HG03378 (cell line): ENCODE measurements at regions not wholly inside any gene's neighbourhood (a gene's known extent, or its start where the extent isn't known, plus 50 kb on each side); places are given as distances from the start of the nearest gene placed in this dataset.

Experiments
- ATAC-seq: cut with Tn5 transposase; IDR thresholded peaks from one replicate; pipeline ENCODE4 v1.9.1; 2021; ENCODE audit warnings: mild to moderate bottlenecking, moderate library complexity; ENCODE audit not compliant: unreplicated experiment

DNA sequence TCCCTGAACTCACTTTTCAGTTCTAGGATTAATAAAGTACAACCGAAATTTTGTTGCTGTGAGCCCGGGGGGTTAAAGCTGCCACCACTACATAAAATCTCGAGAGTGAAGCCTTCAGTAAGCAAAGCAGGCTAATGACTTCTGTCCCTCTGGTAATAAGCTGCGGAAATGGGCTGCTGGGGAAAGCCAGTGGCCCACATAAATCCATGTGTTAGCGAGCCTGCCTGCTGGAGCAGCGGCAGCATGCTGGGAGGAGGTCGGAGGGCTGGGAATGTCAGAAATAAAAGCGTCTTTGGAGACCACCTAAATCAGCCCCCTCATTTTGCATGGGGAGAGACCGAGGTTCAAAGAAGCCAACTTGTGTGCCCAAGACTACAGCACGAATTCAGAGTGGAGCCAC, 371.7 kb downstream of the TNS1 start:
- no peak for ATAC-seq

DNA sequence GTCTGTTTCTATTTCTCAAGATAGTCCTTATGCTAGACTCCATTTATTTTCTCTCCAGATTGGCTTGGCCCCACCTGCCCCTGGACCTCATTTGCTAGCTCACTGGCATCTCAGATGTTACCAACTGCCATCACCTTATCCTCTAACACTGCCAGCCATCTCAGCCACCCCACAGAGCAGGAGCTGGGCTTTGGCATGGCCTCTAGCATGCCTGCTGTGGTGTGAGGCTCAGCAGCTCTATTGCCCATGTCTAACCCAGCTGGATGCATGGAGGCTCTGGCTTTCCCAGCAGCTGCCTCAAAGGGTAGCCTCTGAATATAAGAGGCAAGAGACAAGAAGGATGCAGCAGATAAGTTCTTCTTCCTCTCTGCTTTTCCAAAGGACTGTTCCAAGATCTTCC, 373.4 kb downstream of the TNS1 start:
- ATAC-seq: no peak

DNA sequence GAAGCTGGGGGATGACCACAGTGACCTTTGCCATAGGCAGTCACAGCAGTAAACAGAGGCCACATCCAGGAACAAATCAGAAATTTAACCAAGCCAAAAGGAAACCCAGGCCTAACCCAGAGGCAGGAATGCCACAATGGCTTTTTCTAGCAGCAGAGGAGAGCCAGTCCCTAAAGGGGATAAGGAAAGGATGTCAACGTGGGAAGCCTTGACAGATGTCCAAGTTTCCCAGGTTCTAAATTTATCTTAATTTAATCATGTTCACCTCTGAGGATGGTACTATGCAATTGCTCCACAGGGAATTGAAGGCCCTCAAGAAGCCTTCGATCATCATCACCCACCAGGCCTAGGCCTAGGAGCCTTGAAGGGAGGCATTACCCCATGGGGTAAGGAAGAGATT, 374.7 kb downstream of the TNS1 start:
- no peak for ATAC-seq

DNA sequence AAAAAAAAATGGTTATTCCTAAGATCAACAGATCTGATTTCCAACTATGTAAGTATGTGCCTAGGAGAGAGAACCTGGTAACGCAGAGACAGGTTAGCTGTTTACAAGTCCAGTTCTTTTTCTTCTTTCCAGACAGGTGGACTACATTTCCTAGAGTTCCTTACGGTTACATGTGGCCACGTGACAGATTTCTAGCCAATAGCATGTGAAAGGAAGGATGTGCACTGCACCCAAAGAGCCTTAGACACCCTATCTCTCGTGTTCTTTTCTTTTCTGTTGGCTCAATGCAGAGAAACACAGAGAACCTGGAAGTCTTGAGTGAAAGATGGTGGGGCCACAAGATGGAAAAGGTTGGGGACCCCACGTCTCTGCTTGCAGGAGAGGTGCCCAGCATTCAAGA, 375.9 kb downstream of the TNS1 start:
- ATAC-seq: no peak

DNA sequence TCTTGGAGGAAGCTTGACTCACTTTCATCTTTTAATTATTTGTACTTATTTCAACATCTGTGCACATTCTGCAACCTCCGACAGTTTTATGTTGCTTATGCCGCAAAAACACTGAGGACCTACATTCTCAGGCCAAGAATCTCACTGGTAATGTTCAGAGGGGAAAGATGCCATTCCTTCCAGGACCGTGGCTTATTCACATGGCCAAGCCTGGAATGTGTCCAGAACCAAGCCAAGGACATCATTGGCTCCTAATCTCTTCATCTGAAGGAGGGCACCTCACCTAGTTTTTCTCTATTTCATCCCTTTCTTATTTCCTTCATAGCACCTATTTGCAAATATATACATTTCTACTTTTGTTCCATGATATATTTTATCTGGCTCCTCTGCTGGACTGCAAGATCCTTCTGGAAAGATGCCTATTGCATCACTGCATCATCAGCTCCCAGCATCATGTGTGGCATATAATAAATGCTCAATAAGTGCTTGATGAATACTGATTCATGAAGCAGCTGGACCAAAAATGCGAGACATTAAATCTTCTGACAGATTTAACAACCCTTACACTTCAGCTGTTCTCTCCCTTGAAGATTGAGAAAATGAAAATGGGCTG, 377.1 kb downstream of the TNS1 start:
- no peak for ATAC-seq

DNA sequence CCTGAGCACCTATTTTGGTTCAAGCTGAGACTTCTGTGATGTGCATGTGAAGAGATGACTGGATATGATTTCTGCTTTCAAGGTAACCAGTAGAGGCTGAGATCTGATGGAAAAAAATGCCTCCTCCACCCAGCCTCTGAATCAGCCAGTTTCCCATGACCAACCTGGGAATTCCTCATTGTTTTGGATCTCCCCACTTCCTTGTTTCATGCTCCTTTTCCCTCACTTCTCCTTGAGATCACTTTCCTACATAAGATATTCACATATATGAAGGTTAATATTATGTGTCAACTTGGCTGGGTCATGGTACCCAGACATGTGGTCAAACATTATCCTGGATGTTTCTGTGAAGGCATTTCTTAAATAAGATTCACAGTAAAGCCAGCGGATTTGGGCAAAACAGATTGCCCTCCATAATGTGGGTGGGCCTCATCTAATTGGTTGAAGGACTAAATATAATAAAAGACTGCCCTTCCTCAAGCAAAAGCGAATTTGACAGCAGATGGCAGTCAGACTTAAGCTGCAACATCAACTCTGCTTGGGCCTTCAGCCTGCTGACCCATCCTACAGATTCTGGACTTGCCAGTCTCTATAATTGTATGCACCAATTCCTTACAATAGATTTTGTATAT, 379.4 kb downstream of the TNS1 start:
- ATAC-seq: no peak

DNA sequence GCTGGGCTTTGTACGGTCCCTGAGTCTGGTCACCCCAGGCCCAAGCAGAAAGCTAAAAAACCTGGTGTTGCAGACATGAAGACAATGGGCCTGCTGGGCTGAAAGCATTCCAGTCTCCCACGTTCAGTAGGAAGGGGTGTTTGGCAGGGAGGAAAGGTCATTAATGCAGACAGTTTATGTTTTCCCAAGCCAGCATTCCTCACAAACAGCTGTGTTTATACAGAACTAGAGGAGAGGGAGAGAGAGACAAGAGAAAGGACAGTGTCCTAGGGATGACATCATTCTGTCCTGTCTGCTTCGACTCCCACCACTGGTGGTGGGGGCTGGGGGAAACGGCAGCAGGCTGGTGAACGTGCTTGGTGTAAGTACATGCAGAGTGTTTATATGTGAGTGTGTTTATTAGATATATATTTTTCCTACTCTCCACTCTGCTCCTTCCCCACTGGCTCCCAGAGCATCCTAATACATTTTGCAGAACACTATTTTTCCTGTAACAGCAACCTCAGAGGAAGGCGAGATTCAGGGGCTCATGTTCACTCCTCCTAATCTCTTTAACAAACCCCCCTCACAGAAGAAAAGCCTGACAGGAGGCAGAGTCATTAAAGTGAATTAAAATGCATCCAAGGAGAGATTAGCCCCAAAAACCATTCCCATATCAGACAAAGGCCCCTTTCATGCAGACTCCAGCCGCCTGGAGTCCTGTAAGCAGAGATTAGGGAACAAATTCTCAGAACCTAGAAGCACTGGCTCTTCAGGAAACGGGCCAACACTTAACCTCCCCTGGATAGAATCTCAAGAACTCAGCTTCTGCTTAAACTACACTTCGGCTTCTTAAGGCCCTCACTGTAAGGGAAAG, 380.4 kb downstream of the TNS1 start:
- no peak for ATAC-seq

DNA sequence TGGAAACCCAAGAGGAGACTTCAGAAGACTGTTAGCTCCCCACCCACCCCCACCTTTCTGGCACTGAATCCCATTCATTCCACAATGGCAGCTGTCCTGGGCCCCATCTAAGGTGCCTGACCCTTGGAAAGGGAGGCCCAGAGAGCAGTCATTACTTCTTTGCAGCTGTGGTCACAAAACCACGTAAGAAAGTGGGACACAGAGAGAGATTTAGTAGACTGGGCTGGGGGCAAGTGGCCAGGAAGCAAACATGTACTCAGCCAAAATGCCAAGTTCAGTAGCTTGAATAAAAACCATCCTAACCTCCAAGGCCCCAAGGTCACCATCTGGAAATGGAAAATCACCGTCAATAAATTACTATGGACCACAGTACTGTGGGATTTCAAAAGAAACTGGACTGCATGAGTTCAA, 381.4 kb downstream of the TNS1 start:
- ATAC-seq: no peak

DNA sequence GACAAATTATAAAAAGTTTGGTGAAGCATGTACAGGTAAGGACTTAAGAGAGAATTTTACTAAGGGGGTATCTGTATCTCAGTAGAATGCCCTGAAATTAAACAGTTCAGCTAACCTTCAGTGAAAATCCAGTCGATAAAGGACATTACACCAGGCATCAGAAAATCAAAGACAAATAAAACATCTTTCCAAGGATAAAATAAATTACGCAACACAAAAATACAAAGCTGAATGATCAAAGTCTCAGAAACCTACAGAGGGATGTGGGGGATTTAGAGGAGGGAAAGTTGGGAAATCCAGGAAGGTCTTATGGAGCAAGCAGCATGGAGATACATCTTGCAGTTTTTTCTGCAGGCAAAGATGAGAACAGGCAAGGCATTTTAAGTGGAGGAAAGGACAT, 384.1 kb downstream of the TNS1 start:
- no peak for ATAC-seq

DNA sequence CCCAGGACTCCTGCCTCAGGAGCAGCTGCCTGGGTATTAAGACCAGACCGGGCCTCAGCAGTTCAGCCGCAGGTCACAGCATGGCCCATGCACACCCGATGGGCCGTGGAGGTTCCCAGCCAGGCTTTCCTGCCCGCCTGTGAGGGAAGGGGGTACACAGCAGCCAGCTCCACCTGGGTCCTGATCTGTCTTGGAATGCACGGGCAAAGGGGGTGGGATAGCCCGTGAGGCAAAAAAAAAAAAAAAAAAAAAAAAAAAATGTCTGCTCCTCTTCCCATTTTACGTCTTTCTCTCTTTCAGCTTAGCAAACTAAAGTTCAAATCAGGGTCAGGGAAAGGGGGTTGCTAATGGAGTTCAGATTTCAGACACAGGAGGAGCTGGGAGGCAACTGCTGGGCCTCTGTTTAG, 385.2 kb downstream of the TNS1 start:
- ATAC-seq: no peak

DNA sequence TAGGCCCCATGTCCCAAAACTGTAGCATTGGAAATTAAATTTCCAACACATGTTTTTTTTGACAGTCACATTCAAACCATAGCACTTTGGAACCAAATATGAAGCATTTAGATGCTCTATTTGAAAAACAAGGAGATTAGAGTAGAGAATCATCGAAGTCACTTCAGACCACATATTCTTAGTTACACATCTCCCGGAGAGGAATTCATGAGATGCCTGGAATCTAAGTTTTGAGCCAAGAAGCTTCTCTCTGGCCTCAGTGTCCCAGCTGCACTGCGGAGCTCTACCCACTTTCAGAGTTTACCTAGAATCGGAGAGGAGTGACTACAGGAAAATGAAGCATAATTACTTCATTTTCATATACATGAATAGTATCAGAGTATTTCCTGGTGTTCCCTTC, 385.9 kb downstream of the TNS1 start:
- no peak for ATAC-seq

DNA sequence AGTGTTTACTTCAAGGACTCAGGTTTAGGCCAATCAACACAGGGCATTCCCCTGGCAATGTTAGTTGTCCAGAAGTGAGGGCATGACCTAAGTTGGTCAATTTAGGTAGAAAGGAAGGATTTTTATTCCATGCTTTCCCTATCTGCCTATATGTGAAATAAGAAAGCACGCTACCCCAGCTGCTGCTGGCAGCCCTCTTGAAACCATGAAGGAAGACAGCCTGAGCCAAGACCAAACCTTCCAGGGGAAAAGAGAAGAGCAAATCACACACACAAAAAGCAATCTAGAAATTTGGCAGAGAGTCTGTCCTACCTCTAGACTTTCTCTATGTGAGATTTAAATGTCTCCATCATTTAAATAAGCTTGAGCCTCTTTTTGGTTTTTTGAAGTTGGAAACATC, 387.6 kb downstream of the TNS1 start:
- no peak for ATAC-seq

DNA sequence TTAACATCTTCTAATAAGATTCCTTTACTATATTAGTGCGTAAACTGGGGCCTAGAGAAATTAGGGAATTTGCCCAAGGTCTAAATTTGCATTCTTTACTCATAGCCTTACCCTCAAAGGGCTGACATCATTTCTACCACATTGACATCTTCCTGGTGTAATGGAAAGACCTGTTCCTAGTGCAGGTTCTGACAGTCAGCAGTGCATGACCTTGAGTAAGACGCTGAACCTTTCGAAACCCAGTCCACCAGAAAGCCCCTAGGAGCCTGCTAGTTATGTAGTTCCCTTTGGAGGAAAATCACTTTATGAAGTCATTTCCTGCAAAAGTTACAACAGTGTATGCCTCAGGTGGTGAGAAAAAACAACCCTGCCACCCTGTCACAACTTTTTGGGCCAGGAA, 388.3 kb downstream of the TNS1 start:
- ATAC-seq: peak; percentile 63

DNA sequence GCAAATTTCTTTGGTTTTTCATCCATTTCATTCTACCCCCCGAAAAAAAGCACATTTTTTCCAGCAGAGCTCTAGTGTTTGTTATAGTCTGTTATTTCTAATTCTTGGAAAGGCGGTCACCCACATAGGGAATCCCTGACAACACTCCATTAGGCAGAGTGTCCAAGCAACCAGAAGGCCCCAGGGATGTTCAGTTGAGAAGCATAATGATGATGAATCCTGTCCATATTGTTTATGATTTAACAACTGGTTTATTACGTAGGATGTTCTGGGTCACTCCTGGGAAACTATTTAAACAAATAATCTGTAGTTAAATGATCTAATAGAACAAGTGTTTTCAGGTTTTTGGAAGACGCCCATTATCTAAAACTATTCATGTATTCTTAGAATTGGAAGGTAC, 388.7 kb downstream of the TNS1 start:
- ATAC-seq: no peak

DNA sequence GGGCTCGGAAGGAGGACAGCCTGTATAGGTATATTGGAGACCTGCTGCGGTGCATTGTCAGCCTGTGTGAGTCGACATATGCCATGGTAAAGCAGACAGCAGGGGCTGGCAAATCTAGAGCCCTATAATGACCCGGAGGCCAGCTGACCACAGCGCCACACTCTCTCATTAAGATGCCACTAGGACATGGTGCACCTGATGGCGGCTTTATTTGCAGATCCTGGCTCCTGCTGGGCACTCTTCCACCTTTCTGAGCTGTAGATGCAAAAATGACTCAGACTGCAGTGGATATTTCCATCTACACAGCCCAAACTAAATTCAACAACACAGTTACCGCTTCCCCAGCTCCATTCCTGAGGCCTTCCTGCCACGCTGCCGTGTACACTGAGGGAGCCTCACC, 389.9 kb downstream of the TNS1 start:
- ATAC-seq: no peak

DNA sequence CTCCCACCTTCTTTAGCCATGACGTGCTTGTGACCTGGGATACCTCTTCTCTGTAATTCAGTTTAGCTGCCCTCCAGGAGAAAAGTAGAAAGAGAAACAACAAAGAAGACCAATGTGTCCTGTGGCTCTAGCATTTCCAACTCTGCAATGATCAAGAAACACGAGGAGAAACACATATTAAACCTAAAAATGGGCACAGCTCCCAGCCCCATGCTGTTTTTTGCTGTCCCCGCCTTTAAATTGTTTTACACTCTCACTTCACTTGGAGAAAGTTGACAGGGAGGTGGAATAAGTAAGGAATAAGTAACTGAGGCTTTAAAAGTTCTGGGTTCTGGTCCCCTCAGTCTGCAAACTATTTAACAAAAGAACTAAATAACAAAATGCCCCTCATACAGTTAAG, 390.6 kb downstream of the TNS1 start:
- no peak for ATAC-seq

DNA sequence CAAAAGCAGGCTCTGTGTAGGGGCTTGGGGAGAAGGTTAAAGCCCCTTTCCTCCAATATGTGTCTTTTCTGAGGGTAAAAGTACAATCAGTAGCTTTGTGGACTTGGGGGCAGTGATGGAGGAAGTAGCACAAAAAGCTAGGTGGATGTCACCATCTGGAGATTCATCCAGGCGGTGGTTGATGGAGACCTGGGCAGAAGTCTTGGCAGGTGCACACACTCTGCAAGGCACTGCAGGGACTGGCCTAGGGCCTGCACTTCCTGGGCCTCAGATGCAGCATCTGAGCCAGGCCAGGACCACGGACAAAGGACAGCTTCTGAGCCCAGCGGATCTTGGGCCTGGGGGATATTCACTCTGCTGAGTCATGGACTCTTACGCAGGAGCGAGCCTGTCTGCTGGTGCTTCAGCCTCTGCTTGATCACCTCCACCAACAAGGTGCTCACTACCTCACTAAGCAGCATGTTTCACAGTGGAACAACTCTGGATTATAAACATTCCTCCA, 391.1 kb downstream of the TNS1 start:
- no peak for ATAC-seq

DNA sequence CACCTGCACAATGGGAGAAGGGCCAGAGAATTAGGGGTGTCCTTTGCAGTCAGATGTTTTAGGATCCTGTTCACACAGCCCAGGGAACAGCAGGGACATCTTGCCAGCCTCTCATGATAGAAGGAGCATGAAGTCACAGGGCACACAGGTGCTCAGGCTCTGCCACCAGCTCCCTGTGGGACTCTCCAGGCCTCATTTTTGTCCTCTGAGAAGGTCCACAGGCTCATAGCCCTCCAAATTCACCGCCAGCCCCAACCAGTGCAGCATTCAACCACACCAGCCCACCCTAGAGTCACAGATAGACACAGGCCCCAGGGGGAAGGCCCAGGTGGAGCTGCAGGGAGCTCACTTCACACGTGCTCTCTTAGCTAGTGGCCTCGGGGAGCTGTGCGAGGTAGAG, 391.7 kb downstream of the TNS1 start:
- no peak for ATAC-seq

DNA sequence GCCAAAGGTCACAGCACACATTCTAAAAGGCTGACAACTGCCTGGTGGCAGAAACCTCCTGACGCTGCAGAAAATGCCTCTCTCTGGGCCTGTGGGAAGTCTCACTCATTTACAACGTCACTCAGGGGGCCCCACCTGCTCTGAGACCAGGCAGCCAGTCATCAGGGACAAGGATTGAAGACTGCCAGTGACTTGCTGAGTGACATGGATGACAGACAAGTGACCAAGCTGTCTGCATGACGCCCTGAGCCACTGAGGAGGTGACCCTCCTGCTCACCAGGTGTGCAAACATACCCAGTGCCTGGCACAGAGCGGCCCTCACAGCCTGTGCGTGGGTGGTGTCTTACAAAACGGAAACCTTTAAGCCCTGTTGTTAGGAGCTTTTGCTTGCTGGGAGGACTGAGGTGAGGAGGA, 392.4 kb downstream of the TNS1 start:
- no peak for ATAC-seq

DNA sequence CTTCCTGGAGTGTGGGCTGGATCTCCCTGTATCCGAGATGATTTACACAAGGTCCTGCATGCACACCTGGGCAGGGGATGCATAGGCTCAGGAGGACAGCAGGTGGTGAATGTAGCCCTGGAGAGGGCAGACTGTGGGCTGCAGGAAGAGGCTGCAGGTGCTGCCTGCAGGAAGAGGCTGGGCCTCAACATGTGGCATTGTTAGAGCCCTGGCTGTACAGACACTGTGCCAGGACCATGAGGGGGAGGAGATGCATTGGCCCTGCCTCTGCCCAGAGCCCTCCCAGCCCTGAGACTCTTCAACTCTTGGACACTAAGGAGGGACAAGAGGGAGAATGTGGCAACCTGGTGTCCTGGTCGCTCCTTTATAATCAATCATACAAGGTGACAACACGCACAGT, 392.8 kb downstream of the TNS1 start:
- ATAC-seq: no peak

DNA sequence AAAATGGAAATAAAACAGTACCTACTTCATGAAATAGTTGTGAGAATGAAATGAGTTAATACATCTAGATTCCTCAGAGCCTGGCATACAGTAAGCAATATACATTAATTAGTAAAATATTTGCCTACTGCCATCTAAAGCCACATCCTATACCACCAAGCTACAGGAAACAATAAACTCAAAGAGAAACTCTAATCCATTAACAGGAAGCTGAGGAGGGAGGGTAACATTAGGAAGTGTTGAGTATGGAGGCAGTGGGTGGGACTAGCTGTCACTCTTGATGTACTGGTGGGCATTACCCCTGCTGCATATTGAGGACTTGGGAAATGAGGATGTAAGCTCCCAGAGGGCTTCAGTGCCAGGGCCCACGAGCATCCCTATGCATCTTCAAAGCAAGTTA, 396.5 kb downstream of the TNS1 start:
- ATAC-seq: no peak
